Rectal smooth muscle tissue (tissue), 1 donor: ENCODE measurements at regions not wholly inside any gene's neighbourhood (a gene's known extent, or its start where the extent isn't known, plus 50 kb on each side); places are given as distances from the start of the nearest gene placed in this dataset.
A peak's percentile ranks its signal among the peaks of the same experiment; 100 is the strongest.

Experiments used
- H3K27ac ChIP-seq: one replicate; pipeline ENCODE4 v1.7.0; 2013; ENCODE audit warnings: low read depth, low read length, inconsistent platforms
- H3K27me3 ChIP-seq: one replicate; pipeline ENCODE4 v1.7.0; 2013; ENCODE audit warnings: low read length; ENCODE audit not compliant: control insufficient read depth, insufficient read depth
- H3K36me3 ChIP-seq: one replicate; pipeline ENCODE4 v1.7.0; 2013; ENCODE audit warnings: low read length; ENCODE audit not compliant: control insufficient read depth, insufficient read depth
- H3K4me1 ChIP-seq: one replicate; pipeline ENCODE4 v1.7.0; 2013; ENCODE audit warnings: low read length; ENCODE audit not compliant: control insufficient read depth, insufficient read depth
- H3K4me3 ChIP-seq: one replicate; pipeline ENCODE4 v1.7.0; 2013; ENCODE audit warnings: low read length
- H3K9ac ChIP-seq: one replicate; pipeline ENCODE4 v1.7.0; 2013; ENCODE audit warnings: low read length

DNA sequence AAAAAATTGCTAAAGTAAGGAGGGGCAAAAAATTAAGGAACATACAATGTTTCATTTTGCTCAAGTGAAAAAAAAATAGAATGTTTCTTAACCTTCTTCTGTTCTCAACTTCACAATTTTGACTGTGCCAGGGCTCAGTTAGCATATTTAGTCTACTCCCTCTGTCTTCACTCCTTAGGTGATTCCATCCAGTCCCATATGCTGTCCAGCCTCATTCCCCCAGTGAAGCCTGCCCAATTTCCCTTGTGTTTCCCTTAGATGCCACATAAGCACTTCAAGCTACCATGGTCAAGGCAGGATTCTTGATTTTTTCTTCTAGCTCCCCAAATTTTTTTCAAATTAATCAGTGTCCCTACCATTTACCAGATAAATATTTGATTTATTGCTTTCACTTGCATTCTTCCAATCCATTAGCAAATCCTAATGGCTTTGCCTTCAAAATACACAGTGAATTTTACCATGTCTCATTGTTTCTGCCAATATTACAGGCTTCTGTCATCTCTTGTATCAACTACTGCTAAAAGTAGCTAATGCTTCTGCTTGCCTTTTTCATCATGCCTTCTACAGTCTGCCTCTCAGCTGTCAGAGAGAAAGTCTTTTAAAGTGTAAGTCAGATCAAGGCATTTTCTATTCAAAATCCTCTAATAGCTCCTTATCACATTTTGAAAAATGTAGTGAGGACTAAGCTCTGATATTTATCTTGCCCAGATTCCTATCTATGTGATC is 166.8 kb downstream of the MACC1 start:
- Histone ChIP-seq H3K4me3 (no peak overlapping the region), H3K9ac (no peak overlapping the region), H3K4me1 (no peaks in the 10 kb centered on the region), H3K27ac (no peak overlapping the region), H3K27me3 (no peaks in the 10 kb centered on the region), H3K36me3 (no peaks in the 10 kb centered on the region)

DNA sequence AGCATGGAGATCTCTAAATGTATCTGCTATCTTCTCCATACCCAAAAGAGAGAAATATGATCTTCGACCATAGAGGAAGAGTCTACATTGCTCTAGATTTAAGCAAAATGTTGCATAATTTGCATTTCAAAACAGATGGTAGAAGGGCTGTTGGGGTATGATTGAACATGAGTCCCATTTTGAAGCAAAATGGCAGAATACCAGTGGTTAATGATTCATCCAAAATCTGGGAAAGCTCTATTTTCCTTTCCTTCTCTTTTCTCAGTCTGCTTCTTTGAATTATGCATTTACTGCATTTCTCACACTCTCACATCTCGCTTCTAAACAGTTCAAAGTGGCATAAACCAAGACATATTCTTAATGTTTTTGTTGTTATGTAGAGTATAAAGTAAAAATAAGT is 178.5 kb downstream of the MACC1 start:
- H3K27ac ChIP-seq = no peak overlapping the region
- H3K4me3 ChIP-seq = no peak overlapping the region
- no peak overlapping the region for H3K9ac ChIP-seq
- H3K27me3 ChIP-seq = no peaks in the 10 kb centered on the region
- no peaks in the 10 kb centered on the region for H3K4me1 ChIP-seq
- no peaks in the 10 kb centered on the region for H3K36me3 ChIP-seq

- Histone ChIP-seq H3K9ac (no peak overlapping the region), H3K27ac (no peak overlapping the region), H3K4me1 (peaks cover 6% of the 10 kb centered on the region), H3K36me3 (no peaks in the 10 kb centered on the region), H3K27me3 (no peaks in the 10 kb centered on the region), H3K4me3 (no peak overlapping the region)
Measured at GRCh38 chr7:20035279-20035875, 181.8 kb downstream of the MACC1 start.

DNA sequence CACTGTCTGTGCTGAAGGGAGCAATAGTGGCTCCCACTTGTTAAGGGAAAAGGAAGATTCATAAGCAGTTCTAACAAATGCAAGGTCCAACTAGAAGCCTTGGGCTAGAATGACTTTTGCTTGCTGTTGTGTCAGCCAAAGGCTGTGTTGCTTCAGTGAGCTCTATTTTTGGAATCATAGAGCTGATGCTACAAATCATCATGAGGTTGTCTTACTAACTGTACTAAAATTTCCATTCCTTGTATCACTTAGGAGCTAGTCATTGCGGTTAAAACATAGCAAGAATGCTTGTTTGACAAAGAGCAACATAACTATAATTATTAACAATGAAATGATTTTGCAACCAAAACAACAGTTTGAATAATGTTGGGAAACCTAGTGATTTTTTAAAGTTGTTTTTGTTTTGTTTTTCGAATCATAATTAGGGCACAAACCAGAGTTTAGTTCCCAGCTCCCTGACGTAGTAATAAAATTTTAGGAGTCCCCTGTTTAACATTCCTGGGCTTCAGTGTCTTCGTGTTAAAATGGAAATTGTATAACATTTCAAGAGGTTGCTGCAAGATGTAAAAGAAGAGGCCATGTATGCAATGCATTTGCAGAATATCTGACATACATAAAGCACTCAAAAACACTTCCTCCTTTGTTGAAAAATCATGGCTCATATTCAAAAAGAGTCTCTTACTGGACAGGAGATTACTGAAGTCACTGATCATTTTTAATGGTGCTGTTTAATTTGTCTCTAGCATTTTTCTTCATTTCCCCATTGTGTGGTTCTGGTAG is 183.4 kb downstream of the MACC1 start:
- Histone ChIP-seq H3K27me3 (no peaks in the 10 kb centered on the region), H3K36me3 (no peaks in the 10 kb centered on the region), H3K4me3 (no peak overlapping the region), H3K27ac (peak overlapping the region; percentile 3), H3K4me1 (peaks cover 6% of the 10 kb centered on the region), H3K9ac (no peak overlapping the region)

DNA sequence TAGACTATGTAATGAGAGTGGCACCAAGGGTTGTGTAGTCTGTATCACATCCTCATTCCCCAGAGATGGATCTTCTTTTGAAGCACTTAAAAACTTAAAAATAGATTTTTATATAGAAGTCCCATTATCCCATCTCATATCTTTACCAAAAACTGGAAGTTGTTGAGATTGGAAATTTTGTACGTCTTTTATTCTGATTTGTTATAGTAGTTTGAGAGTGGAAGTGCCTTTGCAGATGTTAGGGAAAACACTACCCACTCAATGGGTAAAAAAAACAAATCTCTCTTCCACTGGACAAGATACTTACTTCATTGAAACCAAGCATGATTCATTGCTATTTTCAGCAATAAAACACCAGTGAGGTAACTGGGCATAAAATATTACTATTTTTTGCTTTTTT is 184.4 kb downstream of the MACC1 start:
- no peaks in the 10 kb centered on the region for H3K27me3 ChIP-seq
- no peaks in the 10 kb centered on the region for H3K36me3 ChIP-seq
- H3K27ac ChIP-seq = peak overlapping the region; percentile 38
- peaks cover 6% of the 10 kb centered on the region for H3K4me1 ChIP-seq
- H3K4me3 ChIP-seq = no peak overlapping the region
- no peak overlapping the region for H3K9ac ChIP-seq

DNA sequence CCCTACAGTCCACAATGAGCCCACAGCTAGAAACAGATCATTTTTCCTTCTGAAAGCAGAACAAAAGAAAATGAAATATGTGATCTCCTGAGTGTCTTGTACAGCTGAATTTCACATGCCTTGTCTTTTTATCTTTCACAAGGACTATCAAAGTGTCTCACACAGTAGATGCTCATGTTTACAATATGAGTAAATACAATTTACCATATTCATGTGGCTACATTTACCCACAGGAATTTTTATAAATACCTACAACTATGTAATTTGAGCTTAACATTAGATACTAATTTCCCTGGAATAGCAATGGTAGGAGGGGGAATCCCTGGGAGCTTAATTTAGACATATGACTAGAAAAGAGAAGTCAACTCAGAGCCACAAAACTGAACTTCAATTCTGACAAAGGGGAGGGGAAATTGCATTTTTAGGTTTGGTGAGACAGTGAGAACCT is 186.2 kb downstream of the MACC1 start:
- Histone ChIP-seq H3K27ac (no peak overlapping the region), H3K27me3 (no peaks in the 10 kb centered on the region), H3K9ac (no peak overlapping the region), H3K4me1 (peaks cover 6% of the 10 kb centered on the region), H3K36me3 (no peaks in the 10 kb centered on the region), H3K4me3 (no peak overlapping the region)

DNA sequence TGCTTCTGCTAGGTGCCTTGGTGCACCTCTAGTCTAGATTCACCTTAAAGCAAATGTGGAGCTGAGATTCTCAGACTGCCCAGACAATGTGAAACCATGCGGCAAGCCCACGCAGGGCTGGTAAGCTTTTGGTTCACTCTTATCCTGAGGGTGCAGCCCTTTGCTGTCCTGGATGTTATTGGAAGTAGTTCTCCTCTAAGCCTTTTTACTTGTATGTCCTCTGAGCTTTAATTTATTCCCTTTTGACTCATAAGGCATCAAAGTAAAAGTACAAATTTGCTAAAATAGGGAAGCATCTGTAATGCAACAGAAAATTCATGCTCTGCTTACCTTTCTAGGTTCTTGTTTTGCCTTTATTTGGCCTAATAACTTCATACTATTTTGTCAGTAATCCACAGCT is 186.8 kb downstream of the MACC1 start:
- no peaks in the 10 kb centered on the region for H3K36me3 ChIP-seq
- peaks cover 6% of the 10 kb centered on the region for H3K4me1 ChIP-seq
- no peak overlapping the region for H3K9ac ChIP-seq
- H3K27me3 ChIP-seq = no peaks in the 10 kb centered on the region
- no peak overlapping the region for H3K4me3 ChIP-seq
- no peak overlapping the region for H3K27ac ChIP-seq

DNA sequence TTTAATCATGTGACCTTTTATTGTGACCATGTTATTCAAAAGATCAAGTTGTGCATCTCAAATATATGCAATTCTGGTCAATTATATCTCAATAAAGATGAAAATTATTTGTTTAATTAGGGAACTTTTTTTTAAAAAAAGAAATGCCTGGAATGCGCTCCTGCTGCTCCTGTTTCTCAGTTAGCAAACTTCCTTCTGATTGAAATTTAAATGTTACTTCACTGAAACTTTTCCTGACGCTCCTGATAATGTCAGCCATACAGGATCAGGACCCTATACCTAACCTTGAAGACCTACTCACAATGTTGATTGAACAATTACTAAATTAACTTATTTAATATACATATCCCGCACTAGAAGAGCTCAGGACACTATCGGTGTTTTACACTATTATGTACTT is 190.4 kb downstream of the MACC1 start:
- H3K27ac ChIP-seq = no peak overlapping the region
- H3K27me3 ChIP-seq = no peaks in the 10 kb centered on the region
- no peak overlapping the region for H3K9ac ChIP-seq
- no peaks in the 10 kb centered on the region for H3K4me1 ChIP-seq
- no peak overlapping the region for H3K4me3 ChIP-seq
- no peaks in the 10 kb centered on the region for H3K36me3 ChIP-seq

GRCh38 chr7:20021831-20022230 is 195.4 kb downstream of the MACC1 start:
- Histone ChIP-seq H3K9ac (no peak overlapping the region), H3K36me3 (no peaks in the 10 kb centered on the region), H3K4me1 (no peaks in the 10 kb centered on the region), H3K27ac (no peak overlapping the region), H3K4me3 (no peak overlapping the region), H3K27me3 (no peaks in the 10 kb centered on the region)

GRCh38 chr7:20021066-20021465 is 196.1 kb downstream of the MACC1 start:
- no peak overlapping the region for H3K27ac ChIP-seq
- no peak overlapping the region for H3K9ac ChIP-seq
- no peaks in the 10 kb centered on the region for H3K4me1 ChIP-seq
- no peak overlapping the region for H3K4me3 ChIP-seq
- no peaks in the 10 kb centered on the region for H3K27me3 ChIP-seq
- no peaks in the 10 kb centered on the region for H3K36me3 ChIP-seq

- Histone ChIP-seq H3K9ac (no peak overlapping the region), H3K4me1 (no peaks in the 10 kb centered on the region), H3K27me3 (no peaks in the 10 kb centered on the region), H3K36me3 (no peaks in the 10 kb centered on the region), H3K27ac (no peak overlapping the region), H3K4me3 (no peak overlapping the region)
Measured at GRCh38 chr7:20019757-20020432, 197.3 kb downstream of the MACC1 start.

DNA sequence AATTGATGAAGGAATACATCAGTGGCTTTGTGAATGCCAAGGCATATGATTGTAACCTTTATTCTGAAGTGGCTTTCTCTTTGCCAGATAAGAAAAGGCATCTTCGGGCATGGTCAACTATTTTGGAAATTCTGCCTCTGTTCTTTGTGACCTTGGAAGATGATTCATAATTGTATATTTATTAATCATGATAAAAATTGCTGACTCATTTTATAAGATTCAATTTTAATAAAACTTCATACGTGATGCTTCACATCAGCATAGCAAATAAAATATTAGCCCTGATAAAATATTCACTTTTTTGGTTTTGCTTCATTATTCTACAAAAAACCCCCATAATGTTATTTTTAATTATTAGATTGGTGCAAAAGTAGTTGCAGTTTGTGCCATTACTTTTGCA is 200.5 kb downstream of the MACC1 start:
- H3K27me3 ChIP-seq = no peaks in the 10 kb centered on the region
- H3K36me3 ChIP-seq = no peaks in the 10 kb centered on the region
- no peaks in the 10 kb centered on the region for H3K4me1 ChIP-seq
- H3K9ac ChIP-seq = no peak overlapping the region
- H3K27ac ChIP-seq = no peak overlapping the region
- no peak overlapping the region for H3K4me3 ChIP-seq
